ENCODE measurements at regions not wholly inside any gene's neighbourhood (a gene's known extent, or its start where the extent isn't known, plus 50 kb on each side); places are given as distances from the start of the nearest gene placed in this dataset.
A peak's percentile ranks its signal among the peaks of the same experiment; 100 is the strongest.

DNA sequence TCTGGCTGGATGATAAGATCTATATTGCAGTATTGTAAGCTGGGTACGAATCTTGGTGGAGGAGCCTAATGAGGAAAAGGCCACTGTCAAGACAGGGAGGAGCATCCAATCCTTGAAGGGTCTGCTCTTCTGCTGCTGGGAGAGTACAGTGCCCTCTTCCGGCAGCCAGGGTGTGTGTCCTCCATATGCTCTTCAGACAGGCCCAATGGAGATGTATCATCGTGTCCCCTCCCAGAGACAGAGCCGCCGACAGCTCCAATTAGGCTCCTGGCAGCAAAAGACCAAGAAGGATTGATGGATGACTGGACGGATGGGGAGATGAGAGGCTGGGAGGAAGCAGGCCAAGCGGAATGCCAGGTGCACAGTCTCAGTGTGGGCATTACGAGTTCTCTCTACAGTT, 51.6 kb upstream of the PIWIL1 start:
- Histone ChIP-seq H3K4me1 (ENCODE audit: control extremely low read depth in 1 of 4, control insufficient read depth in 4 of 4, insufficient read depth in 4 of 4, low read length in 3 of 4) (no peaks in the 10 kb centered on the region), H3K36me3 (ENCODE audit: control insufficient read depth in 4 of 4, insufficient read depth in 4 of 4, low read length in 3 of 4) (no peaks in the 10 kb centered on the region), H3K4me3 (ENCODE audit: control insufficient read depth in 1 of 7, extremely low read depth in 1 of 7, insufficient read depth in 4 of 7, low read depth in 2 of 7, low read length in 6 of 7) (peak overlapping the region in 1 of 7 experiments; percentile 9), H3K27ac (ENCODE audit: insufficient read depth in 1 of 2, low read depth in 1 of 2, low read length in 2 of 2, poor library complexity in 1 of 2, severe bottlenecking in 2 of 2) (no peak overlapping the region), H3K9me3 (ENCODE audit: control extremely low read depth in 1 of 5, control insufficient read depth in 4 of 5, insufficient read depth in 2 of 5, low read depth in 1 of 5, low read length in 4 of 5) (peaks cover under 1 to 15% (median 3%) of the 10 kb centered on the region in 5 experiments), H3K27me3 (replicated peaks in 2 of 5; ENCODE audit: control insufficient read depth in 4 of 5, insufficient read depth in 5 of 5, low read length in 4 of 5) (peaks cover 0 to 9% (median 2%) of the 10 kb centered on the region in 5 experiments)
- whole genome bisulfite sequencing (ENCODE audit: insufficient coverage): 71% methylated on average over 5 of the region's 8 CpGs
- no peak for DNase-seq
- ChIA-PET POLR2A (no interaction called here), CTCF (no interaction called here)

DNA sequence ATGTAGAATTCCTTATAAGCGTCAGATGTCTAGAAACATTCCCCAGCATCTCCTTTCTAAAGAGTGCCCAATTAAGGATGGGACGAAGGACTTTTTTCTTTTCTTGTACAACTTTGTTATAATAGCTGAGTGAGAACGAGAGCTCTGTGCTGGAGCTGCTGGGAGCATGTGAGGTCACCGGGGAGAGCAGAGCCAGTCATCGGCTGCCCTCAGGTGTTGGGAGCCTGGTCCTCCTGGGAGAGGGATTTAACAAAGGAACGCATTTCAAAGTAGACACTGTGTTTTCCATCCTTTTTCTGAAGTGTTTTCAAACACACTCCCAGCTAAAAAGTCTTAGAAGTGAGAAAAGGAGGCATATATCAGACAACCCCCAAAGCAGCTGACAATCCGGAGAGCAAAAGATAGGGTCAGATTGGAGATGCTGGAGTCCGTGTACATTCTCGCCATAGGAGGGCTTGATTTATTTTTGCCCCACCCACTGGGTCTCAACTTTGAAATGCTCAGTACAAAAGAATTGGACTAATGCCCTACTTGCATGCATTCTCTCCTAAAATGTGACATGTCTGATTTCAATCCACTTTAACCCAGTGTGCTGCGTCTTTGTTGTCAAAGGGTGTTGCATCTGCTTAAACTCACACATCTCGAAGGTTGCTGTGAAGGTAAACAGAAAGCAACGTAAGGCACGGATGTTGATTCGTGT, 50.8 kb upstream of the PIWIL1 start:
- Histone ChIP-seq H3K9me3 (ENCODE audit: control extremely low read depth in 1 of 5, control insufficient read depth in 4 of 5, insufficient read depth in 2 of 5, low read depth in 1 of 5, low read length in 4 of 5) (peaks cover 2 to 12% (median 3%) of the 10 kb centered on the region in 5 experiments), H3K4me1 (ENCODE audit: control extremely low read depth in 1 of 4, control insufficient read depth in 4 of 4, insufficient read depth in 4 of 4, low read length in 3 of 4) (no peaks in the 10 kb centered on the region), H3K27ac (ENCODE audit: insufficient read depth in 1 of 2, low read depth in 1 of 2, low read length in 2 of 2, poor library complexity in 1 of 2, severe bottlenecking in 2 of 2) (no peak overlapping the region), H3K36me3 (ENCODE audit: control insufficient read depth in 4 of 4, insufficient read depth in 4 of 4, low read length in 3 of 4) (no peaks in the 10 kb centered on the region), H3K27me3 (replicated peaks in 2 of 5; ENCODE audit: control insufficient read depth in 4 of 5, insufficient read depth in 5 of 5, low read length in 4 of 5) (peaks cover 0 to 7% (median 2%) of the 10 kb centered on the region in 5 experiments), H3K4me3 (ENCODE audit: control insufficient read depth in 1 of 7, extremely low read depth in 1 of 7, insufficient read depth in 4 of 7, low read depth in 2 of 7, low read length in 6 of 7) (no peak overlapping the region)
- POLR2A ChIA-PET: no interaction called here
- no peak for DNase-seq
- WGBS (ENCODE audit: insufficient coverage): 84% methylated on average over 6 of the region's 14 CpGs
- CTCF ChIA-PET: interaction anchor here (1.0 kb wide), 1 partner anchor 238 kb away, joined by 3 read pairs; no protein-coding TSS in a partner anchor
